ENCODE measurements at regions not wholly inside any gene's neighbourhood (a gene's known extent, or its start where the extent isn't known, plus 50 kb on each side); places are given as distances from the start of the nearest gene placed in this dataset.
"Not testable (repeated sequence)": the region's sequence is repeated elsewhere in the genome, so short reads cannot be mapped to it uniquely, and the experiment has no call there.

- peaks cover 8% of the 10 kb centered on the region for H3K27me3 Mint-ChIP-seq
- no peak overlapping the region for H3K4me3 Mint-ChIP-seq
- CTCF ChIA-PET = no interaction called here
- H3K27ac Mint-ChIP-seq = no peak overlapping the region
- DNase-seq = no peak
- H3K9me3 Mint-ChIP-seq = no peaks in the 10 kb centered on the region
- H3K4me1 Mint-ChIP-seq = no peaks in the 10 kb centered on the region
- H3K36me3 Mint-ChIP-seq = no peaks in the 10 kb centered on the region
These were observed 51.1 kb upstream of the ROPN1 start for GRCh38 chr3:124043023-124043422.

DNA sequence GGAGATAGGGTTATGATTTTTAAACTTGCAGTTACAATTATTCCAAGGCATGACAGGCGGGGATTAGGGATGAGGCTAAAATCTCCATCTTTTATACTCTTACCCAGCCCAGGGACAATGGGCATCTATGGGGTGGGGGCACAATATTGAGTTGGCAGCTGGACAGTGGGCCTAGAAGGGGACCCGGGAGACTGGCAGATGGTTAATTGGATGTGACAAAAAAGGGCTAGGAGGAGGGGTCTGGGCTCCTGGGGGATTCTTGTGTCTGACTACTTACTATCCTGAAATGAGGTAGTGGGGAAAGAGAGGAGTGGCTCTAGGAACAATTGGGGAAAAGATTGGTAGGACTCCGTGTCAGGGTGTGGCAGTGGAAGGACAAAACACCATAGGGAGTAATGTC, 53.0 kb upstream of the ROPN1 start:
- Mint-ChIP-seq H3K27me3 (peaks cover 8% of the 10 kb centered on the region), H3K4me3 (no peak overlapping the region), H3K4me1 (no peaks in the 10 kb centered on the region), H3K27ac (no peak overlapping the region), H3K9me3 (no peaks in the 10 kb centered on the region), H3K36me3 (no peaks in the 10 kb centered on the region)
- DNase-seq = no peak
- CTCF ChIA-PET = no interaction called here

GRCh38 chr3:124048967-124049798, 57.3 kb upstream of the ROPN1 start:
- H3K27ac Mint-ChIP-seq = no peak overlapping the region
- H3K9me3 Mint-ChIP-seq = no peaks in the 10 kb centered on the region
- H3K27me3 Mint-ChIP-seq = peaks cover 19% of the 10 kb centered on the region
- H3K4me3 Mint-ChIP-seq = no peak overlapping the region
- CTCF ChIA-PET = no interaction called here
- no peak for DNase-seq
- H3K4me1 Mint-ChIP-seq = no peaks in the 10 kb centered on the region
- no peaks in the 10 kb centered on the region for H3K36me3 Mint-ChIP-seq

- Mint-ChIP-seq H3K27ac (no peak overlapping the region), H3K27me3 (peaks cover 10% of the 10 kb centered on the region), H3K9me3 (no peaks in the 10 kb centered on the region), H3K4me3 (no peak overlapping the region), H3K36me3 (no peaks in the 10 kb centered on the region), H3K4me1 (no peaks in the 10 kb centered on the region)
- DNase-seq = no peak
- CTCF ChIA-PET = no interaction called here
These were observed 59.7 kb upstream of the ROPN1 start for GRCh38 chr3:124051636-124052035.

- no peak for DNase-seq
- no peak overlapping the region for H3K27ac Mint-ChIP-seq
- H3K27me3 Mint-ChIP-seq = peaks cover 18% of the 10 kb centered on the region
- CTCF ChIA-PET = interaction anchor here (1.2 kb wide), 1 partner anchor 19 kb away, joined by 4 read pairs; no protein-coding TSS in a partner anchor
- no peaks in the 10 kb centered on the region for H3K4me1 Mint-ChIP-seq
- H3K4me3 Mint-ChIP-seq = no peak overlapping the region
- H3K36me3 Mint-ChIP-seq = no peaks in the 10 kb centered on the region
- no peaks in the 10 kb centered on the region for H3K9me3 Mint-ChIP-seq
These were observed 61.9 kb upstream of the ROPN1 start for GRCh38 chr3:124053871-124054270.

DNA sequence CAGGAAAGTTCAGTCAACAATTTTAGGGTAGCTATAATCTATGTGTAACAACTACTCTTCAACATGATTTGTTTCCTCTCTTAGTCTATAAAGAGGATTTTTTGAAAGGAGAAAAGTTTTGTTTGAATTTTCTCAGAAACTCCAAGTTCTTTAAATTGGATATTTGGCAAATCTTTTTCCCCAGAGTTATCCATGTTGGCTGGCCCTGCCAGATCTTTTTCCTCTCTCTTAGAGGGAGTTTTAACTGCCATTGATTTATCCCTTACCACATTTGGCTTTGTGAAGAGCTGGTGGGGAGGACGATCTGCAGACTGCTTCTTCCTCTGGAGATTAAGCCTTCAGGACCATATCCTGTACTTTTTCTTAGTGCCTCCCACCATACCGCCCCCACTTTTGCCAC, 64.9 kb upstream of the ROPN1 start:
- H3K27ac Mint-ChIP-seq = no peak overlapping the region
- no peaks in the 10 kb centered on the region for H3K4me1 Mint-ChIP-seq
- CTCF ChIA-PET = no interaction called here
- no peaks in the 10 kb centered on the region for H3K9me3 Mint-ChIP-seq
- H3K4me3 Mint-ChIP-seq = no peak overlapping the region
- DNase-seq = no peak
- H3K27me3 Mint-ChIP-seq = peaks cover 23% of the 10 kb centered on the region
- H3K36me3 Mint-ChIP-seq = no peaks in the 10 kb centered on the region

DNA sequence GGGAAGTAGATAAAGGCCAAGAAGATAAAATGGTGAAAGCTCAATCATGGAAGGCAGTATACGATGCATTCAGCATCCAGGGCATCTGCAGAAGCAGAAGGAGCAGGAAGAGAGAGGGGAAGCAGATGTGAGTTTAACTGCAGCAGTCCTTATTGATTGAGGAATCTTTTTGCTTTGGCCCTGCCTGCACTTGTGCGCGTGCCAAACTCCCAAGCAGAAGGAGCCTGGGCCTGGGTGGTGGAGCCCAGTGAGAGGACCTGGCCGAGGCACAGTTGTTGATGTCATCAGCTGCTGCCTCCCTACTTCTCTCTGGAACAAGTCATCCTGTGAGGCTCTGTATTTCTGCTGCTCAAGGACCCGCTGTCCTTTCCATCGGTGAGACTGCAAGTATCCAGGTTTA, 65.5 kb upstream of the ROPN1 start:
- DNase-seq = no peak

DNA sequence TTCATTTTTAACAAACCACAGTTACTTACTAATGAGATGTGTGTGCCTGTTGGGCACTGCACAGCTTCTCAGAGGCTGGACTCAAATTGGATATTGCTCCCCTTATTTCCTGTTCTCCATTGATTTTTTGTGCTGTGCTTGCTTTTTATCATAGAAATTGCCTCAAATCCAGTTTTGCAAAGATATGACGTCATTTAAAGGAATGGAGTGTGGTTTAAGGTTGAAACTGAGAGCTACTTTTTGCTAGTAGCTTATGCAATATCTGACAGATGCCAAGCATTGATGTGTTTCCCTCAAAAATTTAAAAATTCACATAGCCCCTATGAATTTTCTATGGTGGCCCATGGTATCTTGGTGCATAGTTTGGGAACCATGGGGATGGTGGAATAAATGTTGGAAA, 67.7 kb upstream of the ROPN1 start:
- CTCF ChIA-PET = no interaction called here
- no peaks in the 10 kb centered on the region for H3K9me3 Mint-ChIP-seq
- H3K4me3 Mint-ChIP-seq = no peak overlapping the region
- no peak overlapping the region for H3K27ac Mint-ChIP-seq
- no peaks in the 10 kb centered on the region for H3K36me3 Mint-ChIP-seq
- peaks cover 17% of the 10 kb centered on the region for H3K27me3 Mint-ChIP-seq
- H3K4me1 Mint-ChIP-seq = no peaks in the 10 kb centered on the region
- no peak for DNase-seq

More for the DNA sequence above, 65.5 kb upstream of the ROPN1 start:
- no peaks in the 10 kb centered on the region for H3K4me1 Mint-ChIP-seq
- no peaks in the 10 kb centered on the region for H3K9me3 Mint-ChIP-seq
- H3K4me3 Mint-ChIP-seq = no peak overlapping the region
- CTCF ChIA-PET = no interaction called here
- H3K27me3 Mint-ChIP-seq = peaks cover 17% of the 10 kb centered on the region
- H3K27ac Mint-ChIP-seq = no peak overlapping the region
- no peaks in the 10 kb centered on the region for H3K36me3 Mint-ChIP-seq

DNA sequence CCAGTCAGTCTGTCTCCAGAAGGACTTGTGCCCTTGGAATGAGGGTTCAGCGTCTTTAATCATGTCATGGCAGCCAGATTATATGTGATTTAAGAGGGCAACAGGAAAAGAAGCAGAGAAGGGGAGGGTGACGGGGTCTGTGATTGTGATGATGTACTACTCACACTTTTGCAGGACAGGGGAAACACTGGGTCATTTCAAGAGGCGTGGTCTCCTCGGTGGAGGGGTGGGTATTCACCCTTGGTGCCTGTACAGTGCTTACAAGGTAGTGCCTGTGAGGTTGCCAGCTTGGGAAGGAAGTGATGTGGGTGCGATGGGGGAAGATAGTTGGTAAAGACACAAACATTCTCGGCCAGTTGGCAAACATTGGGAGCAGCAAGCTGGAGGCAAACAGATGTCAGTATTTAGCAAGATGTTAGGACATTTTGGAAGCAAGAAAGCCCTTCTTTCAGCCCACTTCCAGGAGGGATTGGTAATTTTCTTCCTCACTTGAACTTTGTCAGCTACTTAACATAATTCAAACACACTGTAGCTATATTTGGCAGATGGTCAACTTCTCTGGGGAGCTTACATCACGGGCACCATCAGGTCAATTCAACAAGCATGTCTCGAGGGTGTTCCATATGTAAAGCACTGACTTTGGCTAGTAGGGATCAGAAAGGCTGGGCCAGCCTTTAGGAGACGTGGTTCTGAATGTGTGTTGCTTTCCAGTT, 71.4 kb upstream of the ROPN1 start:
- DNase-seq = no peak
- Mint-ChIP-seq H3K36me3 (no peaks in the 10 kb centered on the region), H3K9me3 (no peaks in the 10 kb centered on the region), H3K27me3 (peaks cover 14% of the 10 kb centered on the region), H3K4me3 (no peak overlapping the region), H3K27ac (no peak overlapping the region), H3K4me1 (no peaks in the 10 kb centered on the region)
- CTCF ChIA-PET = interaction anchor here (1.3 kb wide), 1 partner anchor 17 kb away, joined by 4 read pairs; no protein-coding TSS in a partner anchor

- peaks cover 14% of the 10 kb centered on the region for H3K27me3 Mint-ChIP-seq
- CTCF ChIA-PET = interaction anchor here (1.3 kb wide), 1 partner anchor 16 kb away, joined by 4 read pairs; no protein-coding TSS in a partner anchor
- H3K4me1 Mint-ChIP-seq = no peaks in the 10 kb centered on the region
- no peak overlapping the region for H3K27ac Mint-ChIP-seq
- H3K4me3 Mint-ChIP-seq = no peak overlapping the region
- DNase-seq = no peak
- no peaks in the 10 kb centered on the region for H3K9me3 Mint-ChIP-seq
- H3K36me3 Mint-ChIP-seq = no peaks in the 10 kb centered on the region
These were observed 72.1 kb upstream of the ROPN1 start for GRCh38 chr3:124064050-124064449.

DNA sequence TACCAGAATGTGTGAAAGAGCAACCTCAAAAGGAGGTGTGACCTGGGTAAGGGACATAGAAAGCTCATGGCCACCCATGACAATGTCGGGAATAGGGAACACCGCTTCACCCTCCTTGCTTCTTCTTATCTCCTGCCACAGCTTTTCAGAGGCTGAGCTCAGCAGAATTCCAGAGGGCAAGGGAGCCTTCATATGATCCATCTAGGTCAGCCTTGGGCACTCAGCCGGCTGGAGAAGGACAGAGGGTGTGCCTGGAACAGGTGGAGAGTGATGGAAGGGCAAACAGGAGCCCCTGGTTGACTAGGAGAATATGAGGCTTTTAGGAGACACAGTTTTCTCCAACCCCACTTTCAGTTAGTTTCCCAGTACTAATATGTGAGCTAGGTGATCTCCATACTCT, 74.6 kb upstream of the ROPN1 start:
- H3K36me3 Mint-ChIP-seq, H3K9me3 Mint-ChIP-seq, H3K27me3 Mint-ChIP-seq, H3K27ac Mint-ChIP-seq, H3K4me3 Mint-ChIP-seq, CTCF ChIA-PET, DNase-seq, H3K4me1 Mint-ChIP-seq: not testable (repeated sequence)

DNA sequence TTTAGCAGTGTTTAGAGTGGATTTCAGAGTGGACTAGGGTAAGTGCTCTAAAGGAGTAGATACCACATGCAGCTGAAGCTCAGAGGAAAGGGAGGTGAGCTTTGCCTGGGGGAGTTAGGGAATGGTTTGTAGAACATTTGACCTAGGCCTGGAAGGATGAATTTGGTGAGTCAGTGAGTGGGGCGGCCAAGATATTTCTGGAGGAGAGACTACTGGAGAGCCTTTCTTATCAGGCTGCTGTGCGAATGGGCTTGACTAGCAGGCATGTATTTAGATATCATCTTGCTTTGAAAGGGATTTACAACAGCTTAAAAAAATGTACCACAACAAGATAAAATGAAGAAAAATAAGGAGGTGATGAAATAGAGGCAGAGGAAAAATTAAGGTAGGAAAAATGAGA, 77.8 kb upstream of the ROPN1 start:
- H3K27ac Mint-ChIP-seq = not testable (repeated sequence)
- CTCF ChIA-PET = interaction anchor here (1.8 kb wide), 1 partner anchor 10 kb away, joined by 4 read pairs; no protein-coding TSS in a partner anchor

DNA sequence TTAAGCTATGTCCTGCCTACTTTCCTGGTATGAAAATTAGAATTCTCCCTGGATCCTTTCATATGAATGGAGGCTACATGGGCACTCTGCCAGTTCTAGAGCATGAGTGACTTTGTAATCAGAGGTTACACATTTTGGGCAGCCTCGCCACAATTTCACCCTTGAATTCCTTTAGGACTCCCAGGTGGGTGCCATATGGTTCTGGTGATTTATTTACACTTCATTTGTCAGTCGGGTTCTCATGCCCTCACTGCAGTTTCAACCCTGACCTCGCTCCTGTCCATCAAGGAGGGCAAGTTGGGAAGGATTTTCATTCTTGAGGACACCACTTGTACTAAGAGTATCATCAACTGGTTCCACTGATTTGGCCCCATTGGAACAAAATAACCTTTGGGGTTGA, 83.2 kb upstream of the ROPN1 start:
- H3K27ac Mint-ChIP-seq, DNase-seq, H3K4me3 Mint-ChIP-seq, H3K4me1 Mint-ChIP-seq, CTCF ChIA-PET, H3K36me3 Mint-ChIP-seq, H3K9me3 Mint-ChIP-seq: not testable (repeated sequence)
- peaks cover 24% of the 10 kb centered on the region for H3K27me3 Mint-ChIP-seq

More for the DNA sequence above, 77.8 kb upstream of the ROPN1 start:
- not testable (repeated sequence) for H3K4me3 Mint-ChIP-seq, DNase-seq, H3K4me1 Mint-ChIP-seq, H3K36me3 Mint-ChIP-seq, H3K9me3 Mint-ChIP-seq
- peaks cover 10% of the 10 kb centered on the region for H3K27me3 Mint-ChIP-seq

- Mint-ChIP-seq H3K36me3 (no peaks in the 10 kb centered on the region), H3K4me3 (no peak overlapping the region), H3K4me1 (no peaks in the 10 kb centered on the region), H3K9me3 (no peaks in the 10 kb centered on the region), H3K27ac (no peak overlapping the region), H3K27me3 (peaks cover 24% of the 10 kb centered on the region)
- CTCF ChIA-PET = interaction anchor here (0.8 kb wide), 1 partner anchor 424 kb away, joined by 3 read pairs; no protein-coding TSS in a partner anchor
- no peak for DNase-seq
These were observed 83.8 kb upstream of the ROPN1 start for GRCh38 chr3:124075753-124076152.

- Mint-ChIP-seq H3K27ac (no peak overlapping the region), H3K4me3 (no peak overlapping the region), H3K9me3 (no peaks in the 10 kb centered on the region), H3K36me3 (no peaks in the 10 kb centered on the region), H3K27me3 (peaks cover 25% of the 10 kb centered on the region), H3K4me1 (no peaks in the 10 kb centered on the region)
- no peak for DNase-seq
- CTCF ChIA-PET = interaction anchor here (0.8 kb wide), 1 partner anchor 424 kb away, joined by 3 read pairs; no protein-coding TSS in a partner anchor
These were observed 84.3 kb upstream of the ROPN1 start for GRCh38 chr3:124076235-124076634.
